MCF 10A (cell line): ENCODE measurements at regions not wholly inside any gene's neighbourhood (a gene's known extent, or its start where the extent isn't known, plus 50 kb on each side); places are given as distances from the start of the nearest gene placed in this dataset.
A peak's percentile ranks its signal among the peaks of the same experiment; 100 is the strongest.

Experiments used
- BruUV-seq: library from RNA; stranded (reverse); fragments of 400-500 nt; replicated peaks from 2 replicates; lab custom pipeline; 2021; lab: Mats Ljungman, UMichigan
- CTCF ChIA-PET: fragments of 300-600 bp; sonication (Branson Sonifier 250); formaldehyde crosslinking; extraction: SDS; loops from one replicate; lab custom pipeline; 2021; ENCODE audit warnings: antibody characterized with exemption, inconsistent platforms; lab: Yijun Ruan, JAX
- POLR2A ChIA-PET: fragments of 300-600, 350-650 bp; sonication (Branson Sonifier 250); formaldehyde crosslinking; extraction: SDS; loops from one replicate; lab custom pipeline; 2020; ENCODE audit warnings: antibody characterized with exemption, inconsistent platforms; lab: Yijun Ruan, JAX
- DNase-seq: peaks from one replicate; pipeline ENCODE4 v3.0.0-alpha.2; 2018; ENCODE audit not compliant: unreplicated experiment
- H3K27ac Mint-ChIP-seq: one replicate; pipeline ENCODE4 v1.8.0; 2022; ENCODE audit warnings: mild to moderate bottlenecking, low read depth, mixed read lengths; ENCODE audit not compliant: unreplicated experiment
- H3K27me3 Mint-ChIP-seq: one replicate; pipeline ENCODE4 v1.8.0; 2022; ENCODE audit warnings: mixed read lengths; ENCODE audit not compliant: insufficient read depth, unreplicated experiment
- H3K36me3 Mint-ChIP-seq: one replicate; pipeline ENCODE4 v1.8.0; 2022; ENCODE audit warnings: mild to moderate bottlenecking, moderate library complexity, mixed read lengths; ENCODE audit not compliant: insufficient read depth, unreplicated experiment
- H3K4me1 Mint-ChIP-seq: one replicate; pipeline ENCODE4 v1.8.0; 2022; ENCODE audit warnings: mixed read lengths; ENCODE audit not compliant: insufficient read depth, unreplicated experiment
- H3K4me3 Mint-ChIP-seq: one replicate; pipeline ENCODE4 v1.8.0; 2022; ENCODE audit warnings: mild to moderate bottlenecking, moderate library complexity, mixed read lengths; ENCODE audit not compliant: unreplicated experiment
- H3K9me3 Mint-ChIP-seq: one replicate; pipeline ENCODE4 v1.8.0; 2022; ENCODE audit warnings: mixed read lengths; ENCODE audit not compliant: unreplicated experiment
- CTCF ChIP-seq: fragments of 200-600 bp; IDR thresholded peaks from one replicate; pipeline ENCODE4 v1.8.0; 2022; ENCODE audit warnings: antibody characterized with exemption, mild to moderate bottlenecking; ENCODE audit not compliant: unreplicated experiment
- intact Hi-C: fragments of 100-400 bp; cut with micrococcal nuclease; formaldehyde crosslinking; loops from 2 replicates; pipeline ENCODE4 v1.14.1; 2022

DNA sequence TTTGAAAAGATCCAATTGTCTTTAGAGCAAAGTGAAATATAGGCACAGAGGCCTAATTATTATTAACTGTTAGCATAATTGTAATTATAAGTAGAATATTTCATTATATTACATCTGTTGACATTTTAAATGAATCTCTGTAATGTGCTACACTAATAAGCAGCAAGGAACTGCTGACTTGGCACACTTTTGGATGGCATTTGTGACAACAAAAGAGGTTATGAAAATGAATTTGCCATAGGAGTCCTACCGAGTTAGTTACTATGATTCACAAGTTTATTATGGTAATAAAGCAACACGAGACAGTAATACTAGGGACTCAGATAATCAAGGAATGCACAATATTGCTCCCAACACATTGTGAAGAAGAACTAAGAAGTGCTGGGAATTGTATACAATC lies 213.8 kb upstream of the PCDH9 start:
- intact Hi-C loops, result no loop called here
- no peak overlapping the region for H3K4me3 Mint-ChIP-seq
- no peaks in the 10 kb centered on the region for H3K27me3 Mint-ChIP-seq
- ChIA-PET POLR2A (no interaction called here), CTCF (no interaction called here)
- no peak for DNase-seq
- no peak for TF ChIP-seq CTCF
- no peaks in the 10 kb centered on the region for H3K36me3 Mint-ChIP-seq
- H3K9me3 Mint-ChIP-seq, result no peaks in the 10 kb centered on the region
- no TSS peak for BruUV-seq
- peaks cover 8% of the 10 kb centered on the region for H3K4me1 Mint-ChIP-seq
- H3K27ac Mint-ChIP-seq, result no peak overlapping the region

- intact Hi-C loops, result no loop called here
- TF ChIP-seq CTCF, result no peak
- no peaks in the 10 kb centered on the region for H3K4me1 Mint-ChIP-seq
- no TSS peak for BruUV-seq
- POLR2A ChIA-PET, result interaction anchor here (0.9 kb wide), 1 partner anchor 791 kb away, joined by 4 read pairs; no protein-coding TSS in a partner anchor
- no peaks in the 10 kb centered on the region for H3K27me3 Mint-ChIP-seq
- H3K27ac Mint-ChIP-seq, result no peak overlapping the region
- H3K9me3 Mint-ChIP-seq, result no peaks in the 10 kb centered on the region
- CTCF ChIA-PET, result interaction anchor here (0.6 to 1.0 kb wide), 3 partner anchors 17 to 1012 kb away, joined by 3 to 4 read pairs (median 3); no protein-coding TSS in a partner anchor
- no peak for DNase-seq
- no peak overlapping the region for H3K4me3 Mint-ChIP-seq
- H3K36me3 Mint-ChIP-seq, result no peaks in the 10 kb centered on the region
Measured at GRCh38 chr13:67440236-67440975, 210.3 kb upstream of the PCDH9 start.

GRCh38 chr13:67439365-67439764 lies 209.2 kb upstream of the PCDH9 start:
- no peaks in the 10 kb centered on the region for H3K36me3 Mint-ChIP-seq
- no peak overlapping the region for H3K4me3 Mint-ChIP-seq

GRCh38 chr13:67438465-67438864 lies 208.3 kb upstream of the PCDH9 start:
- Mint-ChIP-seq H3K27me3 (no peaks in the 10 kb centered on the region), H3K27ac (no peak overlapping the region), H3K4me1 (no peaks in the 10 kb centered on the region), H3K4me3 (no peak overlapping the region), H3K9me3 (no peaks in the 10 kb centered on the region), H3K36me3 (no peaks in the 10 kb centered on the region)
- ChIA-PET CTCF (interaction anchor here (0.6 kb wide), 2 partner anchors 31 to 134 kb away, joined by 3 read pairs; no protein-coding TSS in a partner anchor), POLR2A (no interaction called here)
- BruUV-seq, result no TSS peak
- peak; percentile 30 for DNase-seq
- intact Hi-C loops, result no loop called here
- peak; percentile 10 for TF ChIP-seq CTCF

More at GRCh38 chr13:67439365-67439764, 209.2 kb upstream of the PCDH9 start:
- intact Hi-C loops, result no loop called here
- DNase-seq, result no peak
- Mint-ChIP-seq H3K9me3 (no peaks in the 10 kb centered on the region), H3K27me3 (no peaks in the 10 kb centered on the region), H3K4me1 (no peaks in the 10 kb centered on the region), H3K27ac (no peak overlapping the region)
- ChIA-PET POLR2A (no interaction called here), CTCF (no interaction called here)
- no TSS peak for BruUV-seq
- TF ChIP-seq CTCF, result no peak
